Mammary epithelial cell (primary cell): ENCODE measurements at regions not wholly inside any gene's neighbourhood (a gene's known extent, or its start where the extent isn't known, plus 50 kb on each side); places are given as distances from the start of the nearest gene placed in this dataset.

Experiments used
- EZH2 ChIP-seq: IDR thresholded peaks from 2 replicates; pipeline ENCODE4 v1.6.1; 2012; ENCODE audit warnings: low read length, inconsistent platforms, borderline replicate concordance
- TF ChIP-seq, protein P1 (sequence below), 2 donors: IDR thresholded peaks in 1 of 2; conservative IDR thresholded peaks in 1 of 2; 2 replicates each; pipeline ENCODE4 v1.5.1; 2011 to 2012; ENCODE audit warnings: inconsistent platforms in 2 of 2, low read length in 2 of 2, mild to moderate bottlenecking in 2 of 2, control low read depth in 1 of 2, low read depth in 1 of 2; ENCODE audit not compliant: insufficient read depth in 1 of 2; ENCODE audit errors: extremely low read depth in 1 of 2

DNA sequence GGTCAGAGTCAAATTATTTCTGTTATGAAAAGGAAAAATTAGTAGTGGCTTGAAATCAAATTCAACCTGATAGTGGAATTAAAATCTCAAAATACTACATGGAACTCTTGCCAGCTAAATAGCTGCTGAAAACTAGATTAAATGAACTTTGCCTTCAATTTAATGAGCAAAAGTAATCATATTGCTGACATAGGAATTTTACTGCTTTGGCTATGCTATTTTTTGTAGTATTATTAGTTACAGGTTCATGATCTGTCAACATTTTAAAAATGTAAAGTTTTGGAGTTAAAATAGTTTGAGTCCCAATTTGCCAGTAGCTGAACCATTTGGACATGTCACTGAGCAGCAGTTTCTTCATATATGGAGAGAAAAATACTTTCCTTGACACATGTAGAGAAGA is 81.4 kb downstream of the RERGL start:
- TF ChIP-seq, protein P1, sequence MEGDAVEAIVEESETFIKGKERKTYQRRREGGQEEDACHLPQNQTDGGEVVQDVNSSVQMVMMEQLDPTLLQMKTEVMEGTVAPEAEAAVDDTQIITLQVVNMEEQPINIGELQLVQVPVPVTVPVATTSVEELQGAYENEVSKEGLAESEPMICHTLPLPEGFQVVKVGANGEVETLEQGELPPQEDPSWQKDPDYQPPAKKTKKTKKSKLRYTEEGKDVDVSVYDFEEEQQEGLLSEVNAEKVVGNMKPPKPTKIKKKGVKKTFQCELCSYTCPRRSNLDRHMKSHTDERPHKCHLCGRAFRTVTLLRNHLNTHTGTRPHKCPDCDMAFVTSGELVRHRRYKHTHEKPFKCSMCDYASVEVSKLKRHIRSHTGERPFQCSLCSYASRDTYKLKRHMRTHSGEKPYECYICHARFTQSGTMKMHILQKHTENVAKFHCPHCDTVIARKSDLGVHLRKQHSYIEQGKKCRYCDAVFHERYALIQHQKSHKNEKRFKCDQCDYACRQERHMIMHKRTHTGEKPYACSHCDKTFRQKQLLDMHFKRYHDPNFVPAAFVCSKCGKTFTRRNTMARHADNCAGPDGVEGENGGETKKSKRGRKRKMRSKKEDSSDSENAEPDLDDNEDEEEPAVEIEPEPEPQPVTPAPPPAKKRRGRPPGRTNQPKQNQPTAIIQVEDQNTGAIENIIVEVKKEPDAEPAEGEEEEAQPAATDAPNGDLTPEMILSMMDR (conservative IDR thresholded peaks at IDR 0.05 in 1 of 2, IDR thresholded peaks at IDR 0.05 in 1 of 2; ENCODE audit: extremely low read depth in 1 of 2, insufficient read depth in 1 of 2, low read depth in 1 of 2, low read length in 2 of 2): no peak
- no peak for TF ChIP-seq EZH2
